Lung (tissue), 11 donors: ENCODE measurements at regions not wholly inside any gene's neighbourhood (a gene's known extent, or its start where the extent isn't known, plus 50 kb on each side); places are given as distances from the start of the nearest gene placed in this dataset.

Experiments
- ATAC-seq: fragments of 200-7000 bp; cut with Tn5 transposase; one replicate; pipeline ENCODE4 v1.9.1; 2020; ENCODE audit warnings: moderate number of reproducible peaks; ENCODE audit not compliant: insufficient read depth, low FRiP score
- DNase-seq, 3 donors: peaks; one replicate each; pipeline ENCODE4 v3.0.0-alpha.2; 2013 to 2017
- H3K27ac ChIP-seq, 2 donors: one replicate each; pipeline ENCODE4 v1.5.1; 2013; ENCODE audit warnings: mild to moderate bottlenecking in 2 of 2, moderate library complexity in 2 of 2, control low read depth in 1 of 2, inconsistent platforms in 1 of 2, low read depth in 1 of 2, low read length in 1 of 2
- H3K27me3 ChIP-seq, 3 donors: one replicate each; pipeline ENCODE4 v1.5.1; 2013; ENCODE audit warnings: low read length in 2 of 3; ENCODE audit not compliant: control insufficient read depth in 3 of 3, insufficient read depth in 3 of 3
- H3K36me3 ChIP-seq, 4 donors: one replicate each; pipeline ENCODE4 v1.5.1; 2013; ENCODE audit warnings: low read length in 4 of 4, mild to moderate bottlenecking in 1 of 4, moderate library complexity in 1 of 4; ENCODE audit not compliant: control insufficient read depth in 4 of 4, insufficient read depth in 4 of 4
- H3K4me1 ChIP-seq, 5 donors: one replicate each; pipeline ENCODE4 v1.5.1; 2013; ENCODE audit warnings: low read length in 5 of 5, mild to moderate bottlenecking in 2 of 5, moderate library complexity in 1 of 5; ENCODE audit not compliant: control insufficient read depth in 5 of 5, insufficient read depth in 5 of 5
- H3K4me3 ChIP-seq: one replicate; pipeline ENCODE4 v1.5.1; 2013; ENCODE audit warnings: mild to moderate bottlenecking, control low read depth, moderate library complexity
- H3K9ac ChIP-seq, 2 donors: one replicate each; pipeline ENCODE4 v1.5.1; 2013; ENCODE audit warnings: low read length in 2 of 2, control low read depth in 1 of 2; ENCODE audit not compliant: insufficient read depth in 1 of 2
- H3K9me3 ChIP-seq, 4 donors: one replicate each; pipeline ENCODE4 v1.5.1; 2013; ENCODE audit warnings: low read length in 3 of 4, mild to moderate bottlenecking in 1 of 4, moderate library complexity in 1 of 4; ENCODE audit not compliant: control insufficient read depth in 4 of 4, insufficient read depth in 3 of 4
- WGBS, 2 donors: extraction: QIAGEN DNeasy Blood & Tissue Kit; methylation state at CpG; one replicate each; pipeline ENCODE4 v1.1.7; 2013; 5-methylcytosine and 5-hydroxymethylcytosine counted together
- TF ChIP-seq, protein P1 (sequence below): IDR thresholded peaks from 2 replicates; pipeline ENCODE4 v1.5.1; 2012; ENCODE audit warnings: mild to moderate bottlenecking; ENCODE audit errors: control extremely low read depth, extremely low read depth
- donor health status: control.
- donor health status: control.
- donor health status: Bipolar disorder and iron deficiency.
- donor health status: healthy.
- donor health status: DM: yes; HTN: yes; CAD: no.

DNA sequence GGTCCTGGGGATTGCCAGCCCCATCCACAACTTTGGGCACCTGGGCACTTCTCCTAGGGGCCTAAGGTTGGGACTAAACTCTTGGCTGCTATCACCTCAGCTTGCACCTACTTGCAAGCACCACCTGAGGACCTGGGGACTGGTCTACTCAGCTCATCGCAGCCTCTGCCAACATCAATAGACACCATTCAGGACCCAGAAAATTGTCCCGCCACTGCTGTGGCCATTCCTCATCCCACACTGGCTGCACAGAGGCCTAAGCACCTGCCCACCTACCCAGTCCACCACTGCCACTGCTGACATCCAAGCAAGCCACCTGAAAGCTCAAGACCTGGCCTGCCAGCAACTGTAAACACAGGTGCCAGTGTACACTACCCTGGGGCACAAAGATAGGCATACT lies 234.1 kb downstream of the STK31 start:
- H3K9me3 ChIP-seq = peaks cover 0 to 14% (median 1%) of the 10 kb centered on the region in 4 donors
- no peak overlapping the region for H3K9ac ChIP-seq
- no peaks in the 10 kb centered on the region for H3K4me1 ChIP-seq
- DNase-seq (no peak), ATAC-seq (no peak)
- no peak overlapping the region for H3K4me3 ChIP-seq
- no peak overlapping the region for H3K27ac ChIP-seq
- 92 to 94% methylated on average over 2 of the region's 2 CpGs for WGBS, 2 donors
- H3K27me3 ChIP-seq = no peaks in the 10 kb centered on the region
- no peaks in the 10 kb centered on the region for H3K36me3 ChIP-seq
- TF ChIP-seq, protein P1, sequence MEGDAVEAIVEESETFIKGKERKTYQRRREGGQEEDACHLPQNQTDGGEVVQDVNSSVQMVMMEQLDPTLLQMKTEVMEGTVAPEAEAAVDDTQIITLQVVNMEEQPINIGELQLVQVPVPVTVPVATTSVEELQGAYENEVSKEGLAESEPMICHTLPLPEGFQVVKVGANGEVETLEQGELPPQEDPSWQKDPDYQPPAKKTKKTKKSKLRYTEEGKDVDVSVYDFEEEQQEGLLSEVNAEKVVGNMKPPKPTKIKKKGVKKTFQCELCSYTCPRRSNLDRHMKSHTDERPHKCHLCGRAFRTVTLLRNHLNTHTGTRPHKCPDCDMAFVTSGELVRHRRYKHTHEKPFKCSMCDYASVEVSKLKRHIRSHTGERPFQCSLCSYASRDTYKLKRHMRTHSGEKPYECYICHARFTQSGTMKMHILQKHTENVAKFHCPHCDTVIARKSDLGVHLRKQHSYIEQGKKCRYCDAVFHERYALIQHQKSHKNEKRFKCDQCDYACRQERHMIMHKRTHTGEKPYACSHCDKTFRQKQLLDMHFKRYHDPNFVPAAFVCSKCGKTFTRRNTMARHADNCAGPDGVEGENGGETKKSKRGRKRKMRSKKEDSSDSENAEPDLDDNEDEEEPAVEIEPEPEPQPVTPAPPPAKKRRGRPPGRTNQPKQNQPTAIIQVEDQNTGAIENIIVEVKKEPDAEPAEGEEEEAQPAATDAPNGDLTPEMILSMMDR = no peak

DNA sequence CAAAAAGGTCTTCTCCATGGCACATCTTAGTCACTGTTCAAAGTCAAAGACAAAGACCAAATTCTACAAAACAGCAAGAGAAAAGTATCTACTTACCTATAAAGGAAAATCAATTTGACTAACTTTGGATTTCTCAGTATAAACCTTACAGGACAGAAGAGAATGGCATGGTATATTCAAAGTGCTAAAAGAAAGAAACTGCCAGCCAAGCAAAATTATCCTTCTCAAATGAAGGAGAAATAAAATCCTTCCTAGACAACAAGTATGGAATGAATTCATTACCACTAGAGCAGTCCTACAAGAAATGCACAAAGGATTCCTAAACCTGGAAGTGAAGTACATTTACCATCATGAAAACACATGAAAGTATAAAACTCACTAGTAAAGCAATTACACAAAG lies 235.5 kb downstream of the STK31 start:
- H3K36me3 ChIP-seq = no peaks in the 10 kb centered on the region
- ATAC-seq (no peak), DNase-seq (no peak)
- TF ChIP-seq, protein P1 = no peak
- H3K4me1 ChIP-seq = no peaks in the 10 kb centered on the region
- H3K27ac ChIP-seq = no peak overlapping the region
- no peak overlapping the region for H3K4me3 ChIP-seq
- no peak overlapping the region for H3K9ac ChIP-seq
- H3K9me3 ChIP-seq = peaks cover 0 to 14% (median 1%) of the 10 kb centered on the region in 4 donors
- no peaks in the 10 kb centered on the region for H3K27me3 ChIP-seq

DNA sequence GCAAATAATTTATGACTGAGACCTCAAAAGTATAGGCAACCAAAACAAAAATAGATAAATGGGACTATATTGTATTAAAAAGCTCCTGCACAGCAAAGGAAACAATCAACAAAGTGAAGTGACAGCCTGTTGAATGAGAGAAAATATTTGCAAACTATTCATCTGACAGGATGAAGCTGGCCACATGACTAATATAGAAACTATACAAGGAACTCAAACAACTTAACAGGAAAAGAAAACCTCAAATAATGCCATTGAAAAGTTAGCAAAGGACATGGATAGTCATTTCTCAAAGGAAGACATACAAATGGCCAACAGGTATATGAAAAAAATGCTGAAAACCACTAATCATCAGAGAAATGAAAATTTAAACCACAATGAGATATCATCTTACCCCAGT lies 245.1 kb downstream of the STK31 start:
- Histone ChIP-seq H3K9me3 (no peaks in the 10 kb centered on the region), H3K4me3 (no peak overlapping the region), H3K36me3 (no peaks in the 10 kb centered on the region), H3K4me1 (peaks cover 0 to 12% (median 0%) of the 10 kb centered on the region in 5 donors), H3K27me3 (no peaks in the 10 kb centered on the region), H3K9ac (no peak overlapping the region), H3K27ac (no peak overlapping the region)
- TF ChIP-seq, protein P1 = no peak
- DNase-seq = no peak
- no peak for ATAC-seq

DNA sequence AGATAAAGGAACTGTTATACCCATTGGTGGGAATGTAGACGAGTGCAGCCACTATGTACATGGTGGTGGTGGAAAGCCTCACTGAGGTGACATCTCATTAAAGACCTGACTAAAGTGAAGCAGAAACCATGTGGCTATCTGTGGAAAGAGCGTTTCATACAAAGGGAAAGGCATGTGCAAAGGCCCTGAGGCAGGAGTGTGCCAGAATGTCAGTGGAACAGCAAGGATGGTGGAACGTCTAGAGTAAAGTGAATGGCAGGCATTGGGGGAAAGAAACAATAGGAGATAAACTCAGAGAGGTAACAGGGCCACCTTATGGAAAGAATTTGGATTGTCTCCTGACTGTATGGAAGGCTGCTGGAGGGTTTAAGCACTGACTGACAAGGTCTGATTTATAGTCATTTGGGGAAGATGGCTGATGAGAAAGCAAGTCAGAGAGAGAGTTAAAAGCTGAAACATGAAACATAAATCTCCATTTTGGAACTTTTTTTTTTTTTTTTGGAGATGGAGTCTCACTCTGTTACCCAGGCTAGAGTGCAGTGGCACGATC lies 245.7 kb downstream of the STK31 start:
- ATAC-seq (no peak), DNase-seq (no peak)
- 84 to 92% methylated on average over 4 of the region's 4 CpGs for WGBS, 2 donors
- no peaks in the 10 kb centered on the region for H3K27me3 ChIP-seq
- H3K4me3 ChIP-seq = no peak overlapping the region
- TF ChIP-seq, protein P1 = no peak
- H3K9ac ChIP-seq = no peak overlapping the region
- H3K27ac ChIP-seq = no peak overlapping the region
- H3K4me1 ChIP-seq = peaks cover 0 to 12% (median 0%) of the 10 kb centered on the region in 5 donors
- H3K36me3 ChIP-seq = no peaks in the 10 kb centered on the region
- H3K9me3 ChIP-seq = no peaks in the 10 kb centered on the region
